HCT116 (cell line): ENCODE measurements at regions not wholly inside any gene's neighbourhood (a gene's known extent, or its start where the extent isn't known, plus 50 kb on each side); places are given as distances from the start of the nearest gene placed in this dataset.

Source experiments
- ATAC-seq: fragments of 200-7000 bp; cut with Tn5 transposase; 2 replicates; pipeline ENCODE4 v1.9.1; 2020; ENCODE audit warnings: mild to moderate bottlenecking, moderate library complexity
- BruUV-seq: library from RNA; stranded (reverse); fragments of 400-500 nt; replicated peaks from 2 replicates; lab custom pipeline; 2021; lab: Mats Ljungman, UMichigan
- CTCF ChIA-PET: fragments of 300-600 bp; sonication (Branson Sonifier 250); formaldehyde crosslinking; loops from one replicate; lab custom pipeline; 2021; ENCODE audit warnings: antibody characterized with exemption; lab: Charles Lee
- POLR2A ChIA-PET: fragments of 300-600, 350-600 bp; sonication (Branson Sonifier 250); formaldehyde crosslinking; loops from one replicate; lab custom pipeline; 2021; ENCODE audit warnings: antibody characterized with exemption; lab: Charles Lee
- RAD21 ChIA-PET, 2 experiments: fragments of 300-600 bp; sonication (Branson Sonifier 250); formaldehyde crosslinking; loops; one replicate each; lab custom pipeline; 2023; ENCODE audit warnings: low total read pairs in 2 of 2; ENCODE audit not compliant: uncharacterized antibody in 2 of 2, unreplicated experiment in 2 of 2, low non-redundant PET in 1 of 2; lab: Charles Lee
- DNase-seq: peaks from one replicate; pipeline ENCODE4 v3.0.0-alpha.2; 2010; ENCODE audit warnings: low read depth, low spot score
- H2AFZ ChIP-seq: fragments of 200-600 bp; shearing (Covaris generic), sonication (generic); 2 replicates; pipeline ENCODE4 v1.6.1; 2017; ENCODE audit warnings: low read depth, mixed run types, mixed read lengths, antibody characterized with exemption, low read length; ENCODE audit not compliant: poor library complexity, severe bottlenecking
- H3K27ac ChIP-seq: 2 replicates; pipeline ENCODE4 v1.5.1; 2012; ENCODE audit warnings: low read depth, low read length
- H3K27me3 ChIP-seq: fragments of 200-600 bp; sonication (generic); 2 replicates; pipeline ENCODE4 v1.6.1; 2016; ENCODE audit warnings: mixed run types, low read length, mixed read lengths; ENCODE audit not compliant: insufficient read depth
- H3K36me3 ChIP-seq, 2 experiments: fragments of 200-500 bp in 1 of 2; fragments of 200-600 bp in 1 of 2; sonication (Bioruptor generic) in 1 of 2; sonication (generic) in 1 of 2; 2 replicates each; pipeline versions ENCODE4 v1.5.1 to v1.6.1; 2014 to 2016; ENCODE audit warnings: low read length in 2 of 2, inconsistent platforms in 1 of 2, mixed read lengths in 1 of 2, mixed run types in 1 of 2; ENCODE audit not compliant: insufficient read depth in 2 of 2, control insufficient read depth in 1 of 2
- H3K4me1 ChIP-seq, 2 experiments: fragments of 200-600 bp in 1 of 2; sonication (generic) in 1 of 2; 2 replicates each; pipeline versions ENCODE4 v1.5.1 to v1.6.1; 2012 to 2017; ENCODE audit warnings: low read length in 2 of 2, inconsistent platforms in 1 of 2, mild to moderate bottlenecking in 1 of 2, mixed read lengths in 1 of 2, mixed run types in 1 of 2, moderate library complexity in 1 of 2; ENCODE audit not compliant: insufficient read depth in 2 of 2, control insufficient read depth in 1 of 2
- H3K4me2 ChIP-seq: fragments of 200-600 bp; sonication (generic); 2 replicates; pipeline ENCODE4 v1.6.1; 2017; ENCODE audit warnings: mixed run types, low read length, mixed read lengths
- H3K4me3 ChIP-seq, 2 experiments: fragments of 200-600 bp in 1 of 2; sonication (generic) in 1 of 2; replicated peaks in 1 of 2; 2 replicates each; pipeline ENCODE4 v1.5.1; 2011 to 2016; ENCODE audit warnings: low read length in 2 of 2, control low read depth in 1 of 2, low read depth in 1 of 2, mild to moderate bottlenecking in 1 of 2, mixed read lengths in 1 of 2, mixed run types in 1 of 2
- H3K79me2 ChIP-seq: fragments of 200-600 bp; sonication (generic); 2 replicates; pipeline ENCODE4 v1.6.1; 2017; ENCODE audit warnings: mild to moderate bottlenecking, mixed run types, low read length, moderate library complexity, mixed read lengths; ENCODE audit not compliant: insufficient read depth
- H3K9ac ChIP-seq: fragments of 200-600 bp; sonication (generic); 2 replicates; pipeline ENCODE4 v1.6.1; 2016; ENCODE audit warnings: low read length, mixed read lengths
- H3K9me2 ChIP-seq: fragments of 200-600 bp; sonication (generic), shearing (Covaris generic); 2 replicates; pipeline ENCODE4 v1.6.1; 2017; ENCODE audit warnings: mixed run types, mild to moderate bottlenecking, moderate library complexity; ENCODE audit not compliant: insufficient read depth
- H3K9me3 ChIP-seq, 2 experiments: fragments of 200-500 bp in 1 of 2; fragments of 200-600 bp in 1 of 2; sonication (Bioruptor generic) in 1 of 2; sonication (generic) in 1 of 2; 2 replicates each; pipeline ENCODE4 v1.6.1; 2014 to 2017; ENCODE audit warnings: low read length in 2 of 2, mixed read lengths in 2 of 2, inconsistent platforms in 1 of 2, low read depth in 1 of 2, mild to moderate bottlenecking in 1 of 2, mixed run types in 1 of 2, moderate library complexity in 1 of 2; ENCODE audit not compliant: control insufficient read depth in 1 of 2, insufficient read depth in 1 of 2
- H4K20me1 ChIP-seq: fragments of 200-600 bp; sonication (generic), shearing (Covaris generic); 2 replicates; pipeline ENCODE4 v1.6.1; 2017; ENCODE audit warnings: mixed run types, mild to moderate bottlenecking, moderate library complexity; ENCODE audit not compliant: insufficient read depth
- CBX3 ChIP-seq: IDR thresholded peaks from 2 replicates; pipeline ENCODE4 v1.6.1; 2012; ENCODE audit warnings: low read depth
- EGR1 ChIP-seq: IDR thresholded peaks from 2 replicates; pipeline ENCODE4 v1.6.1; 2012; ENCODE audit warnings: low read depth
- POLR2A ChIP-seq: IDR thresholded peaks from 2 replicates; pipeline ENCODE4 v1.7.0; 2011; ENCODE audit warnings: borderline replicate concordance; ENCODE audit not compliant: insufficient read depth, insufficient read length; ENCODE audit errors: extremely low read depth
- POLR2AphosphoS5 ChIP-seq: IDR thresholded peaks from 2 replicates; pipeline ENCODE4 v1.6.1; 2011; ENCODE audit warnings: mild to moderate bottlenecking, low read depth, low read length, moderate library complexity
- RAD21 ChIP-seq: IDR thresholded peaks from 2 replicates; pipeline ENCODE4 v1.6.1; 2012; ENCODE audit warnings: low read depth, mild to moderate bottlenecking
- SRF ChIP-seq: IDR thresholded peaks from 2 replicates; pipeline ENCODE4 v1.6.1; 2012; ENCODE audit warnings: low read depth
- intact Hi-C: fragments of 100-400 bp; cut with micrococcal nuclease; formaldehyde crosslinking; loops from 2 replicates; pipeline ENCODE4 v1.10.0; 2022
- TF ChIP-seq, protein P1 (sequence below): IDR thresholded peaks from 2 replicates; pipeline ENCODE4 v1.6.1; 2012
- TF ChIP-seq, protein P2 (sequence below), 3 experiments: fragments of 200-600 bp in 1 of 3; sonication (generic) in 1 of 3; IDR thresholded peaks in 2 of 3; conservative IDR thresholded peaks in 1 of 3; 2 replicates each; pipeline ENCODE4 v1.5.1; 2012 to 2017; ENCODE audit warnings: low read depth in 2 of 3, low read length in 2 of 3, antibody characterized with exemption in 1 of 3, borderline replicate concordance in 1 of 3, control low read depth in 1 of 3, mild to moderate bottlenecking in 1 of 3, mixed read lengths in 1 of 3, mixed run types in 1 of 3, moderate library complexity in 1 of 3; ENCODE audit not compliant: insufficient read depth in 1 of 3

DNA sequence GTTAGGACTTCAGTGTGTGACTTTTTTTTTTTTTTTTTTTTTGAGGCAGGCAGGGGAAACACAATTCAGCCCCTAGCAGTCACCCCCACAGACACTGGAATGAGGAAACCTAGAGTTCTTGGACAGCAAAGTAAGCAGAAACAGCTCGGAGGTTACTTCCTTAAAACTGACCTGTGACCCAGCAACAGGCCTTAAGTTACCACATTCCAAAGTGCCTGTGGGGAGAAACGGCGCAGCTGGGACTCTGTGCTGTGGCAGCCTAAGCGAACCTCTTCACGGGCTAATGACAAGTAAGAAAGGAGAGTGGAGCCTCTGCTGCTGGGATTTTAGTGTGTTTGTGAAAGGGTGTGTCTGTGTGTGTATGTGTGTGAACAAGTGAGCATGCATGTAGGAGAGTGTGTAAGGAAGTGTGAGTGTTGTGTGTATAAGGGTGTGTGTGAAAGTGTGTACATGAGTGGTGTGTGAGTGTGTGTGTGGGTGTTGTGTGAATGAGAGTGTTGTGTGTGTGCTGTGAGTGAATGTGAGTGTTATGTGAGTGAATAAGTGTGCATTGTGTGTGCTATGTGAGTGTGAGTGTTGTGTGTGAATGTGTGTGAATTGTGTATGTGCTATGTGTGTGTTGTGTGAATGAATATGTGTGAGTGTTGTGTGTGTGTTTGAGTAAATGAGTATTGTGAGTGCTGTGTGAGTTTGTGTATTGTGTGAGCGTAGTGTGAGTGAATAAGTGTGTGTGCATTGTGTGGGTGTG lies 180.8 kb downstream of the BRINP2 start:
- TF ChIP-seq, protein P1, sequence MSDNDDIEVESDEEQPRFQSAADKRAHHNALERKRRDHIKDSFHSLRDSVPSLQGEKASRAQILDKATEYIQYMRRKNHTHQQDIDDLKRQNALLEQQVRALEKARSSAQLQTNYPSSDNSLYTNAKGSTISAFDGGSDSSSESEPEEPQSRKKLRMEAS: no peak
- no peak for TF ChIP-seq POLR2AphosphoS5
- no peak for TF ChIP-seq POLR2A
- no peak for TF ChIP-seq EGR1
- TF ChIP-seq, protein P2, sequence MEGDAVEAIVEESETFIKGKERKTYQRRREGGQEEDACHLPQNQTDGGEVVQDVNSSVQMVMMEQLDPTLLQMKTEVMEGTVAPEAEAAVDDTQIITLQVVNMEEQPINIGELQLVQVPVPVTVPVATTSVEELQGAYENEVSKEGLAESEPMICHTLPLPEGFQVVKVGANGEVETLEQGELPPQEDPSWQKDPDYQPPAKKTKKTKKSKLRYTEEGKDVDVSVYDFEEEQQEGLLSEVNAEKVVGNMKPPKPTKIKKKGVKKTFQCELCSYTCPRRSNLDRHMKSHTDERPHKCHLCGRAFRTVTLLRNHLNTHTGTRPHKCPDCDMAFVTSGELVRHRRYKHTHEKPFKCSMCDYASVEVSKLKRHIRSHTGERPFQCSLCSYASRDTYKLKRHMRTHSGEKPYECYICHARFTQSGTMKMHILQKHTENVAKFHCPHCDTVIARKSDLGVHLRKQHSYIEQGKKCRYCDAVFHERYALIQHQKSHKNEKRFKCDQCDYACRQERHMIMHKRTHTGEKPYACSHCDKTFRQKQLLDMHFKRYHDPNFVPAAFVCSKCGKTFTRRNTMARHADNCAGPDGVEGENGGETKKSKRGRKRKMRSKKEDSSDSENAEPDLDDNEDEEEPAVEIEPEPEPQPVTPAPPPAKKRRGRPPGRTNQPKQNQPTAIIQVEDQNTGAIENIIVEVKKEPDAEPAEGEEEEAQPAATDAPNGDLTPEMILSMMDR (IDR thresholded peaks at IDR 0.05 in 2 of 3, conservative IDR thresholded peaks at IDR 0.05 in 1 of 3; ENCODE audit: borderline replicate concordance in 1 of 3, insufficient read depth in 1 of 3, low read depth in 2 of 3, low read length in 2 of 3): no peak
- TF ChIP-seq SRF: no peak
- no peak for TF ChIP-seq CBX3
- no peak for TF ChIP-seq RAD21
- Histone ChIP-seq H3K36me3 (no peaks in the 10 kb centered on the region), H2AFZ (no peak overlapping the region), H3K79me2 (no peaks in the 10 kb centered on the region), H3K9ac (no peak overlapping the region), H4K20me1 (no peaks in the 10 kb centered on the region), H3K9me2 (no peaks in the 10 kb centered on the region), H3K9me3 (no peaks in the 10 kb centered on the region), H3K27ac (no peak overlapping the region), H3K4me3 (no peak overlapping the region), H3K27me3 (peaks cover 12% of the 10 kb centered on the region; the same call in 1 of the 2 replicates), H3K4me1 (no peaks in the 10 kb centered on the region), H3K4me2 (no peak overlapping the region)
- RAD21 ChIA-PET: no interaction called here
- BruUV-seq: no TSS peak
- intact Hi-C loops: no loop called here
- no peak for DNase-seq
- ATAC-seq: no peak
- CTCF ChIA-PET: no interaction called here
- POLR2A ChIA-PET: no interaction called here
